Activated T-cell treated with anti-CD3 and anti-CD28 coated beads for 4 hours (primary cell): ENCODE measurements at regions not wholly inside any gene's neighbourhood (a gene's known extent, or its start where the extent isn't known, plus 50 kb on each side); places are given as distances from the start of the nearest gene placed in this dataset.

Experiments
- DNase-seq: peaks from one replicate; pipeline ENCODE4 v3.0.0-alpha.2; 2020

DNA sequence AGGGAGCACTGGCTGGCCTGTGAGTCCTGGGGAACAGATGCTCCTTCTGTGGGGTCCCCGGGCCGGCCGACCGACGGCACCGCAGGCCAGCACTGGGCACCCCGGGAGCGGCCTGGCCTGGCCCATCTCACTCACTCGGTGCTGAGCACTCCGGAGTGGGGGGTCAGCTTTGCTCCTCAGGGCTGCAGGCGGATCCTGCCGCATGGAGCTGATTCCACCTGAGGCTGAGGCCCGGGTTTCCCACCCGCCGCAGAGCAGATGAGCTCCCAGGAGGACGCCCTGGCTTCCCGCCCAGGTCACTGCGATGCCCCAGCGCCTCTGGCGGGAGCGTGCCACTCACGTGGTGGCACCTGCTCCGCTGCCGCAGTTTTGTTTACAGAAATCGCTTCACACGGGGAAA, 418.6 kb downstream of the GALR1 start:
- DNase-seq = no peak

DNA sequence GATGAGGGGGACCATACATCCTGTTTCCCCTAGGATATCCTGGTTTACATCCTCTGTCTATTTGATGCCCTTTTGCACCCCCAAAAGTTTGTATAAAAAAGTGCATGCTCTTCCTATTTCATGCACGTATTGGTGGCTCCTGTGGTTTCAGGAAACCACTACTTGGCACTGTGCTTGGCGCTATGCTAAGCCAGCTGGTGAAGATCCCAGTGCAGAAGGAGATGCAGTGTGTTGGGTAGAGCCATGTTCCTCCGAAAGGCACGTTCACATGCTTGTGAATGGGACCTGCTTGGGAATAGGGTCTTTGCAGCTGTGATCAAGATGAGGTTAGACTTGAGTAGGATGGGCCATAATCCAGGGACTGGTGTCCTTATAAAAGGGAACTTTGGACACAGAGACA, 419.7 kb downstream of the GALR1 start:
- no peak for DNase-seq

DNA sequence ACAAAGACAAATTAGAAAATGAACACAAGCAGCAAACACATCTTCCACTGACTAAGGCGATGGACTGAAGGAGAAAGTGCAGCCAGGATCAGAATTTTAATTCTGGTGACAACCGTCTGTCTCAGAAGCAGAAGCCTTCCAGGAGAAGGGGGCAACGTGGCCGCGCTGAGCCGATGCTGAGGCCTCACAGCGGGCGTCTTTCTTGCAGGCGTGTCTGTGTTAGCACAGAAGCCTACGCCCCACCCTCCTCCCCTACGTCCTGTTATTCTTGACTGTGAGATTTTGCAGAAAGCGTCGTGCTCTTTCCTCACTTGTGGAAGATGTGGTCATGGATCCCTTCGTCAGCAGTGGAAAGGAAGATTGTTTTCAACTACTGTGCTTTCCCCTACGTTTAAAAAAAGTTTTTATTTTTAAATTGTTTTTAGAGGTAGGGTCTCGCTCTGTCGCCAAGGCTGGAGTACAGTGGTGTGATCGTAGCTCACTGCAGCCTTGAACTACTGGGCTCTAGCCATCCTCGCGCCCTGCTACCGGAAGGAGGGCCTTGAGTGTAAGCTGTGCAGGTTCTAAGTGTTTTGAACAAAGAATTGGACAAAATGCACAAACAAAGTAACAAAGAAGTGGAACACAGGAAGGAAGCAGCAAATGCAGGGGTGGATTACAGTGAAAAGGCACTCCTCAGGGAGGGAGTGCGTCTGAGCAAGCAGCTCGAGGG, 422.0 kb downstream of the GALR1 start:
- no peak for DNase-seq

DNA sequence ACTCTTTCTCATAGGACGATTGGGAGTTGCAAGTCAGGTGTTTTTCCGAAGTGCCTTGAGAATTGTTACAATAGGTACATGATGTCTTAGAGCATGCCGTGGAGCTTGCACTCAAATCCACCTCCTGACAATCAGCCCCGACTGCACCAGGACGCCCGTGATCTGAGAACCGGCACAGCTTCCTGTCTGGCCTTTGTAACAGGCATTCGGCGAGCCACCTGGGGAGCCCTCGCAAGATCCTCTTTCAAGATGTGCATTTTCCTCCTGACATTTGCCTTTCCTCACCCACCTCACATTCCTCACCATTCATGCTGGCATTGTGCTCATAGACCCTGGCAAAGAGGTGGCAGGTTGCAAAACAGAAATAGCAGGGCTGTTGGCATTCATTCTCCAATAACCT, 427.3 kb downstream of the GALR1 start:
- no peak for DNase-seq

DNA sequence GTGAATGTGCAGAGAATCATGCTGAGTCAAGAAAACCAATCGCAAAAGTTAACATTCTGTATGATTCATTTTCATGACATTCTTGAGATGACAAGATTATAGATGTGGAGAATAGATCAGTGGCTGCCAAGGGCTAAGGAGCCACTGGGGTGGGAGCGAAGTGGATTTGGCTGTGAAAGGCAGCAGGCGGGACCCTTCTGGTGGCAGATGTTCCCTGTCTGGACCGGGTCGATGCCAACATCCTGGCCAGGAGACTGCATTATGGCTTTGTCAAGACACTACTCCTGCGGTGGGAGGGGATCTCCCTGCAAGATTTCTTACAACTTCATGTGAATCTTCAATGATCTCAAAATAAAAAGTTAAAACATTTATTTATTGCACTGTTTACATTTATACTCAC, 427.9 kb downstream of the GALR1 start:
- DNase-seq = no peak

DNA sequence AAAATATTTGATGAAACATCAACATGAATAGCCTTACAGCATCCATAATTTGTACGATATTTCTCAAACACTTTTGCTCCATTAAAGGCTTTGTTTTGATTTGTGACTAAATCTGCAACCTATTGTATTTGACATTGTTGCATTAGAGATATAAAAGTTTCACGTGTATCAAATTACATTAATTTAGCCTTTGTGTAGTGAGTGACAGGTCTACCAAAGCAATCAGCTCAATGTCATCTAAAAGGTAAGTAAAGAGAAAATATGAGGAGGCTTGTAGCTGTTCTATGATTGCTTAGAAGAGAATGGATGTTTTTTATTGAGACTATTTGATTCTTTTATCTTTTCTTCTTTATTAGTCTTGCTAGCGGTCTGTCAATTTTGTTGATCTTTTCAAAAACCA, 430.2 kb downstream of the GALR1 start:
- DNase-seq = no peak

DNA sequence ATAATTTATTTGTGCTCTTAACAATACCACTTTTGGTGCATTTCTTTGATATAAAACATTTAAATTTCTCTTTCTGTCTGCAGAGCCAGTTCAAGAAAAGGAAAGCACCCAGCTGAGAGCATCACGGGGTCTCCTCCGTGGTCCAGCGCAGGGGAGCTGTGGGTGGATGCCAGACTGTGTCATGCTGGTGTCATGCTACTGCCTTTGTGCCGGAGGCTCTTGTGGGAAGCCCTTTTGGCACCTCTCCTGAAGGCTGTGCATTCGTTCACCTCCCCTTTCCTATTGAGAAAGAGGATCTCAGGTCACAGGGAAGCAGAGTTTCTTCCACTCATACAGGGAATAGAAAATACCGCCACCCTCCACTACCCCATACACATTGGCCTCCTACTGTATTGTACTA, 450.4 kb downstream of the GALR1 start:
- DNase-seq = no peak

DNA sequence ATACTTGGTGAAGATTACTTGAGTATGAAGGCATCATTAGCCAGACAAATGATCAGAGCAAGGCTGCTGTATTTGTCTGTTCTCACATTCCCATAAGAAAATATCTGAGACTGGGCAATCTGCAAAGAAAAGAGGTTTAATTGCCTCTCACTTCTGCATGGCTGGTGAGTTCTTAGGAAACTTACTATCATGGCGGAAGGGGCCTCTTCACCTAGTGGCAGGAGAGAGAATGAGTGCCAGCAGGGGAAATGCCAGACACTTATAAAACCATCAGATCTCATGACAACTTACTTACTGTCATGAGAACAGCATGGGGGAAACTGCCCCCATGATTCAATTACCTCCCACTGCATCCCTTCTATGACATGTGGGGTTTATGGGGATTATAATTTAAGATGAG, 452.3 kb downstream of the GALR1 start:
- DNase-seq = no peak

DNA sequence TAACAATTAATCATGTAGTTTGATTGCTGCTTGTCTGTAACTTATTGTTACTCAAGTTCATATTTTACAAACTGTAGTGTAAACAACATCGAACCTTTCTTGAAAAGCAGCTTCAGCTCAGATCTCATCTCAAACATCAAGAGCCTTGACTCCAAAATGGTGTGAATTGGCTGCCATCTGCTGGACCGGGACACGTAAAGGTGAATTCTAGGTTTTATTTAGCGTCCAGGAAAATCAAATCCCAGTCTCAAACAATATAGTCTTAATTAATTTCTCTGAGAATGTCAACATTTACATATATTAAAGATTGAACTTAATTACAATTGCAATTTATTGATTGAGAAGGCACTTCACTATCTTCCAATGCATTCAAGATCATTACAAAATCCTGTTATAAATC, 453.0 kb downstream of the GALR1 start:
- no peak for DNase-seq

DNA sequence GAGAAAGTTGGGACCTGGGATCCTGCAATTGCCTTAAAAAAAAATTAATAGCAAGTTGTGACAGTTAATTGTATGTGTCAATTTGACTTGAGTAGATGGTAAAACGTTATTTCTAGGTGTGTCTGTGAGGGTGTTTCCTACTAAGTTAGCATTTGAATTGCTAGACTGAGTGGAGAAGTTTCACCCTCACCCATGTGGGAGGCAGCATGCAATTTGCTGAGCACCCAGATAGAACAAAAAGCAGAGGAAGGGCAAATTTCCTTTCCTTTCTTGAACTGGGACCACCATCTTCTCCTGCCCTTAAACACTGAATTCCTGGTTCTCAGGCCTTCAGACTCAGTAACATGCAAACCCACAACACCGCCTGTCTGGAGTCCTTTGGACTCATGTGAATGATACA, 455.7 kb downstream of the GALR1 start:
- no peak for DNase-seq

DNA sequence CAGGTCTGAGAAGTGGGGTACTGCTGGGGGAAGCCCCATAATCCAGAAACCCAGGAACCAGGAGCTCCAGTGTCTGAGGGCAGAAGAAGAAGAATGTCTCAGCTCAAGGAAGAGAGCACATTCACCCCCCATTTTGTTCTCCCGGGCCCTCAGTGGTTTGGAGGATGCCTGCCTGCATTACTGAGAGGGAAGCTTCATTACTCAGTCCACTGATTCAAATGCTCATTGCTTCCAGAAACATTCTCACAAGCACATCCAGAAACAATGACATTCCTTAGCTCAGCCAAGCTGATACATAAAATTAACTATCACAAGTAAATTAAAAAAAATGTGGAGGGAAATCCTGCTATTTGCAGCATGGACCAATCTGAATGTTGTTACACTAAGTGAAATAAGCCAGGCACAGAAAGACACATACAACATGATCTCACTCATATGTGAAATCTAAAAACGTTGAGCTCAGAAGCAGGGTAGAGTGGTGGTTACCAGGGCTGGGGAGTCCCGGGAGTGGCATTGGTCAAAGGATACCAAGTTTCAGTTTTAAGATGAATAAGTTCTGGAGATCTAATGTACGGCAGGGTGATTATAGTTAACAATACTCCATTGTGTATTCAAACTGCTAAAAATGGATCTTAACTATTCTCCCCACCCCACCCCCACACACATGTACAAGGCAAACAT, 459.3 kb downstream of the GALR1 start:
- DNase-seq = no peak

DNA sequence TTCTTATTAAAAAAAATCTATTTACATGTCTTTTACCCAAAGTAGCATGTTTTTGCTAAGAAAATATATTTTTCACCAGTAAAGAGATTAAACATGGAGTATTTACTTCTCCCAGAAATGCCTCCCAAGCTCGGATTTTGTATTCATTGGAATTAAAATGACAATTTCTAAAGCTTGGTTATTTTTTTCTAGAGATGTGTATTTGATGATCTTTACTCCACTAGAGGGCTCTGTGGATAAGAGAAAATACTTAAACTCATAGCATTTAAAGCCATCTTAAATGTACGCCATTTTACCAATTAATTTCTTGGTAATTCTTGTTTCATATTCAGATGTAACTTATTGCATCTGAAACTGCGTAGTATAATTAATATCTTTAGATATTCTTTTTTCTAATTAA, 461.4 kb downstream of the GALR1 start:
- no peak for DNase-seq

DNA sequence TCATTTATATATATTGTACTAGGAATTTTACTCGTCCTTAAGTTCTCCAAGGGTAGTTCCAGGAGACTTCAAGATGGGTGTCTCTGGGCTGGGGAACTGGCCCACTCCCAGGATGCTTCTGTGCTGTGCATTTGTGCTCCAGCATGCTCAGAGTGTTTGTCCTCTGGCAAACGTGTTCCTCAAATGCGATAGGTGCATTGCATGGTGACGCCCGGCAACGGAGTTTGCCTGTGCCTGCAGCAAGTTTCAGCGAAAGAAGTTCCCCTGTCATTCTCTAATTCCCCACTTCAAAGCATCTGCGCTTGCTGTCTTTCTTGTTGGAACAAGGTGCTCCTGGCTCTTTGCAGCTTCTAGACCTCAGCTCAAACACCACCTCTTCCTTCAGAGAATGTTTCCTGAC, 465.1 kb downstream of the GALR1 start:
- DNase-seq = no peak

DNA sequence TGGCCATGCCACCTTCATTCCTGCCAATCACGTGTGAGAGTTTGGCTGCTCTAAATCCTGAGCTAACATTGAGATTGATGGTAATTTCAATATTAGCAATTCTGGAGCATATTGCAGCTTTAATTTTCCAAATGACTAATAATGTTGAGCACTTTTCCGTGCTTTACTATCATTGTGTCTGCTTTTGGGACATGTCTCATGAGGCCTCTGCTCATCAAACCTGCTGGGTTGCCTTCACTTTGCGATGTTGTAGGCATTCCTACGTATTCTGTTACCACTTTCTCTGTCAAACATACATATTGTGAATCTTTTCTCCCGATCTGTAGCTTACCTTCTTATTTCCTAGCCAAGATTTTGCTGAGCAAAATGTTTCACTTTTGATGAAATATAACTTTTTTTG, 466.6 kb downstream of the GALR1 start:
- no peak for DNase-seq

DNA sequence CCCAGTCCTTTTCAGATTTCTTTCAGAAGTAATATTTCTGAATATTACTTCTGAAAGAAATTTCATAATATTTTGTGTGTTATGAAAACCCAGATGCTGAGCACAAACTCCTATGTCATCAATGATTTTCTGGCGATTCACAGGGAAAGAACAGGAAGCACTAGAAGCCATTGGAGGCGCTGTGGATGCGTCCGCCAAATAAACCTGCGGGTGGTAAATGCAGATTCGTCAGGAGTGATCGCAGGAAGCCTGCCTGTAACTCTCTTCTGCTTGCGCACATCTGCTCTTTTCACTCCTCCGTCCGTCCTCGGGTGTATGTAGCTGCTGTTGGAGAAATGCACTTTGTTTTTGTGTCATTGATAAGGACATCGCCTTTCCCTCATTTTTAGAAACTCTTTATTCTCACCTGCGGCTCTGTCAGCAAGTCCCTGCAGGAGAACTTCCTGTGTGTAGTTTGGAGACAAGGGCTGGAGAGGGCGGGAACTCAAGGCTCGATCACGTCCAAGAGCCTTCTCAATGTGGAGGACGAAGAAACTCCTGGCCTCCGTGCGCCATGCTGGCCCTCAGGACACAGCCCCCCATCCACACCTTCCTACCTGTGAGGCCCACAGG, 483.8 kb downstream of the GALR1 start:
- no peak for DNase-seq

DNA sequence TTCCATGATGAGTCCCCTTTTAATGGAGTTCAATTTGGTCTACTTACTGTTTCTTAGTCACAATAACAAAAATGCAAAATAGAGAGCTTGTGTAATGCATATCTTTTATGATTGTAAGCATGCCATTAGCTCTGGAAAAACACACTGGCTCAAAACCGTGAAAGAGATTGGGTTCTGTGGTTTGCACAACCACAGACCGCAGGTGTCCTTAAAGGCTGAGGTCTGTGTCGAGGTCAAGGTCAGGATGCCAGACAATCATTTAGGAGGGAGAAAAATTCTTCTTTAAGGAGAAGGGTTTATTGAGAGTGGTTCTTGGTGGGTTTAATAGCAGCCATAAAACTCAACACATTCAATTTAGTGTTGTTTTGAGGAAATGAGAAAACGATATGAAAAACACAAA, 487.2 kb downstream of the GALR1 start:
- DNase-seq = no peak

DNA sequence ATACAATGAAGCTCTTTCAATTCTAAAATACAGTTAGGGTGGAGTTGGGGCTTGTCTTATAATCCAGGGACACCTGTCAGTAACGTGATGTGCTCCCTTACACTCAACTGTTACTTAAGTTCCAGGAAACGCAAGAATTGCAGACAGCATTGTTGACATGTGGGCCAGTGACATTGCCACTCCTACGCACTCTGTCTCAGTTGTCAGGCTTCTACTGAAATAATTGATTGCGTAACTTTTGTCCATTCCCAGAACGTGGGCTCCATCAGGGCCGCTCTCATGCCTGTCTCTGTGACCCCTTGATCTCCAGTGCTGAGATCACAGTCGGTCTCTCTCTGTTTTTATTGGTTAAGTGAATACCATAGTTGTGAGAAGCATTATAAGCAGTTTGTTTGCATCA, 487.8 kb downstream of the GALR1 start:
- no peak for DNase-seq

DNA sequence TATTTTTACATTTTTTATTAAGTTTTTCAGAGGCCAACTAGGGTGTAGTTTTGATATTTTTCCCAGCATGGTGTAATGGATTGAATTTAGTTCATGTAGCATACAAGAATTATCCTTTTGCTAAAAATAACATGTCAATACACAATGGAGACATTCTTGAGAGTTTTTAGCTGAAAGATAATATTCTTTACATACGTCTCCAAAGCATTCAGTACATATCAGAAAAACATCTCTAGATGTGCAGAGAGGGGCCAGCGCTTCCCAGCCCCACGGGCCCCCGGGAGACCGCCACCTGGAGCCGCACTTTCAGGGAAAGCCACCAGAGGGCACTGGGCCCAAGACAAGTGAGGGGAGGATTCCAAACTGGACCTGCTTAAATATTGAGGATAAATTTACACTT, 499.4 kb downstream of the GALR1 start:
- no peak for DNase-seq

DNA sequence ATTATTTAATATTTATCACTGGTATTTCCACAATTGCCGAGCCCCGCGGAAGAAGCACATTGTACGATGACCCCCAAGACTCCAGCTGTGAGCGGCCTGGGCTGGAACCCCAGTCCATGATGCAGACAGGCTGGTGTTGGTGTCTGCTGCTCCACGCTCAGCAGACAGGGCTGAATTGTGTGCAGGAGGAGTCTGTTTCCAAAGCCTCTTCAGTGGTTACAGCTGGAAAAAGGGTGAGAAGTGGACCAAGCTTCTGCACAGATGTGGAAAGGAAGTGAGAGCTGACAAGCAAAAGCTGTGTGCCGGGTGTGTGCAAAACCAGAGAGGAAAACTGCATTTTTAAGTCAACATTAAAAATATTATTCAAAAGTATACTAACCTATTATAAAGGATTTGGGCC, 500.4 kb downstream of the GALR1 start:
- no peak for DNase-seq

DNA sequence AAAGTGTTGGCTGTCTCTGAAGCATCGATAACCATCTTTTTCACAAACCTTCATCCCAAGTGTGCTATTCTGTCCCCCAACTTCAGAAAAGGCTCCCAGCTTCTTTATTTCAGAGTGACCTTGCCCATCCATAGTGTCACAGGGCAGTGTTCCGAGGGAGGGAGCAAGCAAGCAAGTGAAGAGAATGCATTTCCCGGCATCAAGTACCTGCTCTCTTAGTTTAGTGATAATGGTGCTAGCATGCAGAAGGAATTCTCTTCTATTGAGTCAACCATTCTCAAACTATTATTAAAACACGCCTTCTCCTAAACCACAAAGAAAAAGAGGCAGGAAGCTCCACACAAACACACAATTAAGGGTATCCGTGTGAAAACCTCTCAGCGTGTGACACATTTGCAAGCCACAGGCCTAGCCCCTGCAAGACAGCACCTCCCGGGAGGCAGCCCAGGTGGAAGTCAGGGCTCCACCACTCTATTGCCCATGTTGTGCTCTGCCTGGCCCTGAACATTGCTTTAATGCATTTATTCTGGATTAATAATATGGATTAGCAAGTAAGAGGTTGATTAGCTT, 504.9 kb downstream of the GALR1 start:
- DNase-seq = no peak

DNA sequence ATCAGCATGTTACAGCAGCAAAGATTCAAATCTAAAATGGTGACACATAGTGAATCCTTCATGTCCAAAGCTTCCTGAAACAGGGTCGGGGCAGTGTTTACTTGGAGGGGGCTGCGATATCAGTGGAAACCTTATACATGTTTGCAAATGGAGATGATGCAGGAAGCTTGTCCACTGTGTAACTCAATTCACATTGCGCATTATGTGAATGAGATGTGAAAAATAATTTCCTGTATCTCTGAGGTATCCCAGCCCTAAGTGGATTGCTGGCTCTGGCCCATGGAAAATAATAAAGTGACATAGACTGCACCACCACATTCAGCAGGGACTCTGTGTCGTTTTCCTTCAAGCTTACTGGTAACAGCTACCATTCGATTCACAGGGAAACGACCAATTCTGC, 505.5 kb downstream of the GALR1 start:
- DNase-seq = no peak

DNA sequence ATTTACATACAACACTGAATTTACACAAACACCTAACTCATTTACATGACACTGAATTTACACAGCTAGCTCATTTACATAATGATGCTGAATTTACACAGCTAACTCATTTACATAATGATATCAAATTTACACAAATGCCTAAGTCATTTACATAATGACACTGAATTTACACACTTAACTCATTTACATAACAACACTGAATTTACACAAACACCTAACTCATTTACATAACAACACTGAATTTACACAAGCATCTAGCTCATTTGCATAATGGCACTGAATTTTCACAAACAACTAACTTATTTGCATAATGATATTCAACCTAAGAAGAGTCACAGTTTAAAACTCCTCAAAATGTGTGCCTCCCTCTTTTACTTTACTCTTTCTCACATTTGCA, 511.7 kb downstream of the GALR1 start:
- no peak for DNase-seq

DNA sequence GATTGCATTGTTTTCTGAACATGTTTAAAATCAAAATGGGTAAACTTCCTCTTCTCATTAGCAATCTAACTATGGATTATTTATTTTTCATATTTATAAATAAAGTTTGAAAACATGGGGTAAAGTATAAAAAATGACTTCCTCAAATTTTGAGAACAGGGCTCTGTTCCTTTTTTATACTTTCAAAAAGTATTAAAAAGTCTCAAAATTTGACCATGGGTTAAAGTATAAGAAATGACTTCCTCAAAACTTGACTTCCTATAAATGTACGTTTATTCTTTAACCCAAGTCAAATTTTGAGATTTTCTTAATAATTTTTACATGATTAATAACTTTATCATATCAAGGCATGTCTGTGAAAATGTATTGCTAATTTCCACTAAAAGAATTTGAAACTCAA, 512.4 kb downstream of the GALR1 start:
- DNase-seq = no peak

DNA sequence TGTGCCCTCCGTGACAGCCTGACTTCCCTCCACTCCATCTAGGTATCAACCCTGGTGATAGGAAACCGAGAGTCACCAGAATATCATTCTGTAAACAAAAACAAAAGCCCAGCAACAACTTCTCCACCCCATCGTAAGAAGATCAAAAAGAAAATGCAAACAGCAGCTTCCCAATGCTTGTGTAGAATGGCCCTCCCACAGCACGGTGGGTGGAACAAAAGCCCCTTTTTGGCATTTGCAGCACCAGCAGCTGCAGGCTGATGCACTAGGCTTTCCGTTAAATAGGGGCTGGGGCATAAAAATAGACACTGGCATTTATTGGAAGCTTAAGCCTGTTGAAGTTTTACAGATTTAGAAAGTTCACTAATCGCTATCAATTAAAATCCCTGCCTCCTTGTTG, 513.0 kb downstream of the GALR1 start:
- no peak for DNase-seq
